Inflammatory macrophage (primary cell): ENCODE measurements at regions not wholly inside any gene's neighbourhood (a gene's known extent, or its start where the extent isn't known, plus 50 kb on each side); places are given as distances from the start of the nearest gene placed in this dataset.

Experiments
- DNase-seq, 2 donors: peaks; one replicate each; pipeline ENCODE4 v3.0.0-alpha.2; 2020 to 2022

DNA sequence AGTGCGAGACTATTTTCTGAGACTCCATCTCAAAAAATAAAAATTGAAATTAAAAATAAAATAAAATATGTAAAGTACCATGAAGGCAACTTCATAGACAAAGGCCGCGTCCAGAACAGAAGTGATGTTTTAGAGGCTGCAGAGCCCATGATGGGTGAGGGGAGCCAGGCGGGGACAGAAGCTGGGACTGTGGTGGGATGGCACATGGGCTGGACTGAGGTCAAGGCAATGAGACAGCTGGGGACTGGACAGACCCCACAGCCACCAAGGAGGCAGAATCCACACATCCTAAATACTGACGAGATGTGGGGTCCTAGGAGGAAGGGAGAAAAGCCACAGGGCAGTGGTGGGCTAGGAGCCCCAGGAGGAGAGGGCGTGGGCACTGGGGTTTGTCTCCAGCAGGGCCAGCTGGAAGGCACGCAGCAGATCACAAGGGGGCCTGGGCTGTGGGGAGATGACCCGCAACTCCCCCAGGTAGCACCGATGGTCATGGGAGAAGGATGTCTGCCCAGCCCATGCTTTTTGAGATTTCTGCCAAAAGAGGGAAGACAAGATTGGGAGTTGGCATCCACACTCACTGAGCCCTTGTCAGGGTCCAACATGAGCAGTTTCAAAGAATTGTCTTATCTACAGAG lies 74.3 kb downstream of the KCNF1 start:
- no peak for DNase-seq

- DNase-seq: no peak
Observed at GRCh38 chr2:10987439-10987838, 75.7 kb downstream of the KCNF1 start.

DNA sequence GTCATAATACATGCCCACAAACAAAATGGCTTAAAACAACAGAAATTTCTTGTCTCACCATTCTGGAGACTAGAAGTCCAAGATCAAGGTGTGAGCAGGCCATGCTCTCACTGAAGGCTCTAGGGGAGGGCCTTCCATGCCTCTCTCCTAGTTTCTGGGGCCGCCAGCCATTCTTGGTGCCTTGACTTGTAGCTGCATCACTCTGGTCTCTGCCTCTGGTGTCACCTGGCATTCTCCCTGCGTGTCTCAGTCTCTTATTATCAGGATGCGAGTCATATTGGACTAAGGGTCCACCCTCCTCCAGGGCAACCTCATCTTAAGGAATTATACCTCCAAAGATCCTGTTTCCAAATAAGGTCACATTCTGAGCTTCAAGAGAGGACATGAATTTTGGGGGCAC lies 76.1 kb downstream of the KCNF1 start:
- DNase-seq: no peak

DNA sequence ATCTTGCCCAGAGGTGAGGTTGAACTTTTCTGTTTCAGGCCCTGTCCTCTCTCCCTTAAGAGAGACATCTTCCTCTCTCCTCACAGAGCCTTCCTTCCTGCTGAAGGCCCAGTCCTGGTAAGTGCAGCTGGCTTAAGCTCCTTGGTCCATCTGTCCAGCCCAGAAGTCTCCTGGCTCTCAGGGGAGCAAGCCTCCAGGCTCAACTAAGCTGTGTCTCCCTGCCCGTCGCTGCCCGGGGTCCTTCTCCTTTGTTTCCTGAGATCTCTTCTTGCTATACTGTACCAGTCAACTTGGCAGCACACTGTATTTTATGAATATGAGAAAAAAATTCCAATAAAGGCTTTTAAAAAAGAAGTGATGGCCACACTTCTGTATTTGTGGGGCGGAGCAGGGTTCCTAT lies 77.4 kb downstream of the KCNF1 start:
- no peak for DNase-seq

- DNase-seq: no peak
Observed at GRCh38 chr2:10989782-10990181, 78.0 kb downstream of the KCNF1 start.

DNA sequence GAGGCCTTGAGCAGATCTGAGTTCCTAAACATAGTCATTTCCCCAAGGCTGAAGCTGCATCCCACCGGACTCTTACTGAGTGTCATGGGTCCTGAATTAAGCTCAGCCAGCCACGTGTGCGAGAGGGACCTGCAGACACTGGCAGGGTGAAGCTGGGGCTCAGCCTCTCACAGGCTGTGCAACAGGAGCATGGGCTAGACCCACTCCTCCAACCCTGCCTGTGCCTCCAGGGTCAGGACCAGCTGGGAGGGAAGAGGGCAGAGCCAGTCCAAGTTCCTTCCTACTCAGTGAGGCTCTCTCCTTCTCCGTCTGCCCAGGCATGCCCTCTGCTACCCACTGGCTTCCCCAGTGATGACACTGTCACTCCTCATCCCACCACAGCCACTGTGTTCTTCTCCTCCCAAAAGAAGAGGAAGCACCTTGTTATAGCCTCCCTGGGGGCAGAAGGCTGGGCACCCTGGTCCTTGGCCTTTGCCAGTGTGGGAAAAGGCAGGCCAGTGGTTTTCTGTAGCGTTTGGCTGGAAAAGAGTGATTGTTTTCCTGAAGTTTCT lies 78.9 kb downstream of the KCNF1 start:
- peak in 1 of 2 donors; percentile 23 for DNase-seq

DNA sequence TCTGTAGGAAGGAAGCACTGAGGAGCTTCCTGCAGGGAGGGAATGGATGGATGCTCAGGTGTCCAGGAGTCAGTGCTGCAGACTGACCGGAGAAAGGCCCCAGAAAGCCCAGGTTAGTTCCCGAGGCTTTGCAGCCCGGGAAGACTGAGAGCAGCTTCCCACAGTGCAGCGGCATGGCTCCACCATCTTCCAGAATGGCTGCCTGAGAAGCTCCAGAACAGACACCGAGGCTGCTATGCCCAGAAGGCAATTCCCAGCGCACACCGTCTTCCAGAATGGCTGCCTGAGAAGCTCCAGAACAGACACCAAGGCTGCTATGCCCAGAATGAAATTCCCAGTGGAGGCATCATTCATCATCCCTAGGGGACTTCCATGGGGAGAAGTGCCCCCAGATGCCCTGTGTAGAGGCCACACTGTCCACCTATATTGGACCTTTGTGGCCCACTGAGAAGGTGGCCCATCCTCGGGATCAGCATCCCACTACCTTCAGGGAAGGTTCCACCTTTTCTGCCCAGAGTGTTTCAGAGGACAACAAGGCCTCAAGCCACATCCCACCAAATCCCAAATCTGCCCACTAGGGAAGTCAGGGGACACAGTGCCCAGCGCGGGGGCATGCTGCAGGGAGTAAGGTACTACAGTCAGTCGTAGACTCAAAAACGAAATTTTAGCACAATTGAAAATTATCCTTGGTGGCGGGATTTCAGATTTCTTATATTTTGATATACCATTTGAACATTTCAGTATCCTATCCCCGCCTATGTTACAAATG lies 80.5 kb downstream of the KCNF1 start:
- DNase-seq: no peak

- DNase-seq: no peak
Observed at GRCh38 chr2:10993001-10993481, 81.3 kb downstream of the KCNF1 start.

- DNase-seq: no peak
Observed at GRCh38 chr2:10995366-10995970, 83.7 kb downstream of the KCNF1 start.

DNA sequence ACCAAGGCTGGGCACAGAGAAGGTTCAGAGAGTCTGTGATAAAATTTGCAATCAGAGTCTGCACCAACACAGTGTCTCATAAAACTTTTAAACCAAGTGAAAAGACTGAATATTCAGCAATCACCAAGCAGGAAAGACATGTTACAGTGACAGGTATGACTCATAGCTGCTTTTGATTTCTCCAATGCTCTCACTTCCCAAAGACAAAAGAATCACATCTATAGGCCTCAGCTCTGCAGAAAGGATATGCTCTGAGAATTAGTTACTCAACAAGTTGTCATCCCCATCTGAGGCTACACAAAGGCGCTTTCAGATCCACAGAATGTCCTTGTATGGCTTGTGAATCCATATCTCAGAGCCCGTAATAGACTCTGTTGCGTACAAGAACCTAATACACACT lies 92.5 kb downstream of the KCNF1 start:
- peak; percentile 62 to 66 for DNase-seq

- no peak for DNase-seq
Observed at GRCh38 chr2:11005032-11005431, 93.3 kb downstream of the KCNF1 start.

GRCh38 chr2:11006191-11006590 lies 94.5 kb downstream of the KCNF1 start:
- DNase-seq: no peak

- no peak for DNase-seq
Observed at GRCh38 chr2:11007331-11008264, 95.9 kb downstream of the KCNF1 start.

DNA sequence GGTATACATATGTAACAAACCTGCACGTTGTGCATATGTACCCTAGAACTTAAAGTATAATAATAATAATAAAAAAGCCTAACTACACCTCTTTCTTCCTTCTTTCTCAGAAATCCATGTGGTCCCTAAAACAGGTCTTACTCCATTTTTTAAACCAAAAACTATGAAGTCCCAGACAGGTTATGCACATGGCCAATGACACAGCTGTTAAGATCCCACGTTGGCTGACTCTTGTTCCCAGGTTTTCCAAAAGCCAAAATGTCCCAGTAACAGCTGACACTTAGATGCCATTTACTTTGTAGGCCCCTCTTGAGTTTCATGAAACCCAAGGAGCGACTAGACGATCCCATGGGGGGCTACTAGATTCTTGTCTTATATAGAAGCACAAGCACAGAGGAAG lies 97.0 kb downstream of the KCNF1 start:
- DNase-seq: no peak

- DNase-seq: no peak
Observed at GRCh38 chr2:11009176-11009575, 97.4 kb downstream of the KCNF1 start.

DNA sequence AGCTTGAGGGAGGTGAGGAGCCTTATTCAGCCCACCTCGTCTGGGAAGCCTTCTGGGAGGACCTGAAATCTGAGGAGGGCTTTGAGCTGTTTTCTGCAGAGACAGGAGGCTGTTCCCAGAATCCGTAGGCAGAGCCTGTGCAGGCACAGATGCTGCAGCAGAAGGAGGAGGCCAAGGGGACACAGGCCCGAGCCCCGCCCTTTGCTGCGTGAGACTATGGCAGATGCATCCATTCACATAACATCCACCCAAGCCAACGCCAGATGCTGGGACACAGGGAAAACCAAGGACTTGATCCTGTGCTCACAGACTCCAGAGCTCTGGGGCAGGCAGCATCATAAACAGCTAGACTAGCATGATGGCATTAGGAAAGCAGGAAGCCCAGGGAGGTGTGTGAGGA lies 98.2 kb downstream of the KCNF1 start:
- no peak for DNase-seq

DNA sequence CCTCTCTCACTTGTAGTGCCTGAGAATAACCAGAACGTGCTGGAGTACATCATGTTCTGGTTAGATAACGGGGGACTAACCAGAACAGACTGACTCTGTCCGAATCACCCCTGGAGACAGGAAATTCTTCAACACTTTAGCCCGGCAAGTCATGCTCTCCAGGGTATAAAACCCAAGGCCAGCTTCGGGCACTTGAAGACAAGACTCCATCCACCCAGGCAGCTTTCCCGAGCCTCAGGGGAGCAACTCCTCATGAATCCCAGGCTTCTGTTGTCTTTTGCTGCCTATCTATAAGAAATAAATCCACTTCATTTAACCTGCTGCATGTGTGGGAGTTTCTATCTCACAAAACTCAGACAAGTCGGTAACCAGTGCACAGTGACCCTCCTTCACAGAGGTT lies 99.6 kb downstream of the KCNF1 start:
- DNase-seq: no peak

DNA sequence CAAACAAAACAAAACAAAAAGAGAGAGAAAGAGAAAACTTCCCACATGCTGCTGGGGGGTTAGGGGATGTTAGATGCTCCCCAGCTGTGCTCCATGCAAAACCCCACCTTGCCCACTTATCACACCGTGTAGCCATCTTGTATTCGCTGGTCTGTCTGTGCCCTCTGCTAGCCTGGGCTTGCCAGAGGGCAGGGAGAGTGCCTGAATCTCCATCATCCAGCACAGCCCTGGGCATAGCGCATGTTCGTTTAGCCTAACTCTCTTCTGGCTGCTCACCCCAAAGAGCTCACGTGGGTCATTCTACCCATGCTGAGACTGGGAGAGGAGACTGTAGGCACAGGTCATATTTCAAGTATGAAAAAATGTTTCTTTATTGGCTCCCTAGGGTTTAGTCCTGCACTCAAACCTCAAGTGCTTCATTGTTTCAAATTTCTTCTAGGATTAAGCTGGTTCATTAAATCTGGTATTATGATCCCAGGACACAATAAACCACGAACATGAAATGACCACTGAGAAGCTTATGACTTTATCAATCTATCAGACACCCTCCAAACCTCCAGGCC lies 100.5 kb downstream of the KCNF1 start:
- no peak for DNase-seq

- DNase-seq: no peak
Observed at GRCh38 chr2:11013196-11013595, 101.5 kb downstream of the KCNF1 start.

DNA sequence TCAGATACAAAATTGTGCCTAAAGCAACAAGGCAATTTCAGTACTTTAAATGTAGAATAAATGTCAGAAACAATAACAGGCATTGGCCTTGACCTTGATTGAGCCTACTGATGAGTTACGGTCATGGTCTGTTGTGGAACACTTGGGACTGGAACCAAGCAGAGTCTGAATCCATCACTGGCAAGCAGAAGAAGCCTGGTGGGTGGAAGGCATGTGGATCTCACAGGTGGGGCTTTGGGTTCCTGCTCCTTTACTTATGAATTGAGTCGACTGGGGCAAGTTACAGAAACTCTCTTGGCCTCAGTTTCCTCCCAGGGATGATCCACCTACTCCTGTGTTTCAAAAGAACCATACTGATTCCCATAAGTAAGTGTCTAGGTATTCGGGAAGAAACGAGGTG lies 102.3 kb downstream of the KCNF1 start:
- no peak for DNase-seq

DNA sequence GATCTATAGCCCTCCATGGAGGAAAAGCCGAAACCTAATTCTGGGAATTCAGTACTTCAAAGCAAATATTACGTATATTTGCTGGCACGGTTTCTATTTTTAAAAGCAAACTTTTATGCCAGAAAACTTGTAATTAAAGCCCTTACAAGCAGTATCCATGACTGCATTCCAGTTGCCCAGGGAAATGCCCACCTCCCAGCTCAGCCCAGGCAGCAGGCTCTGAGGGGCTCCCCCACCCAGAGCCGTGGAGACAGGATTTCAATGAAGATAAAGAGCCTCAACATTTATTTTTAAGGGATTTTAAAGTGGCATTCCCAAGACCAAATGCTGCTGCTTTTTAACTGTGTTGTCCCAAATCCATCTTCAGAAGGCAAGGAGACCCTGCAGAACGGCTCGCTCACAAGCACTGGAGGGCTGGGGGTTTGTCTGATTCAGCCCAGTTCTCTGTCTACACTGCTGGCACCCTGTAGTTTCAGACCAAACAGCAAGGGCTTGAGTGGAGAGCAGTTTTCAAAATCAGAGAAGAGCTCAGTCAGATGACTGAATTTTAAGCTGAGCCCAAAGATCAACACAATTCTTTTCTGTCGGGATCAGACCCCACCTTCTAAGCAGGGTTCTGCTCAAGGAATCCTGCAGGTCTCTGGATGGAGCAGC lies 105.1 kb downstream of the KCNF1 start:
- DNase-seq: no peak

DNA sequence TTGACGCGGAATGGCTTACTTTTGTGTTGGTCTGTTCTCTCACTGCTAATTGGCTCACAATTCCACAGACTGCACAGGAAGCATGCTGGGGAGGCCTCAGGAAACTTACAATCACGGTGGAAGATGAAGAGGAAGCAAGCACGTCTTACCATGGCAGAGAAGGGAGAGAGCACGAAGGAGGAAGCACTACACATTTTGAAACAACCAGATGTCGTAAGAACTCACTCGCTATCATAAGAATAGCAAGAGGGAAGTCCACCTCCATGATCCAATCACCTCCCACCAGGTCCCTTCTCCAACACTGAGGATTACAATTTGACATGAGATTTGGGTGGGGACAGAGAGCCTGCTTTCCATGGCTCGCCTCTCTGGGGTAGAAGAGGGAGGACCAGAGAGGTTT lies 106.2 kb downstream of the KCNF1 start:
- peak; percentile 60 to 65 for DNase-seq
